Mesenchymal stem cell (in vitro differentiated cells and primary cell): ENCODE measurements at regions not wholly inside any gene's neighbourhood (a gene's known extent, or its start where the extent isn't known, plus 50 kb on each side); places are given as distances from the start of the nearest gene placed in this dataset.

Source experiments
- DNase-seq: peaks from one replicate; pipeline ENCODE4 v3.0.0-alpha.2; 2013
- H2AFZ ChIP-seq: one replicate; pipeline ENCODE4 v1.6.1; 2013; ENCODE audit warnings: low read depth, mild to moderate bottlenecking, control low read depth, inconsistent platforms, low read length, moderate library complexity
- H2AK5ac ChIP-seq: 2 replicates; pipeline ENCODE4 v1.6.1; 2013; ENCODE audit warnings: low read length, moderate library complexity, mild to moderate bottlenecking, inconsistent platforms; ENCODE audit not compliant: severe bottlenecking
- H2BK120ac ChIP-seq: one replicate; pipeline ENCODE4 v1.6.1; 2013; ENCODE audit warnings: low read depth, mild to moderate bottlenecking, inconsistent platforms, low read length, moderate library complexity
- H2BK12ac ChIP-seq, 2 experiments: one replicate each; pipeline ENCODE4 v1.6.1; 2013; ENCODE audit warnings: inconsistent platforms in 2 of 2, low read length in 2 of 2, mild to moderate bottlenecking in 2 of 2, moderate library complexity in 2 of 2, control low read depth in 1 of 2
- H2BK15ac ChIP-seq: one replicate; pipeline ENCODE4 v1.6.1; 2013; ENCODE audit warnings: mild to moderate bottlenecking, low read depth, inconsistent platforms; ENCODE audit not compliant: poor library complexity, severe bottlenecking
- H2BK5ac ChIP-seq: 2 replicates; pipeline ENCODE4 v1.6.1; 2013; ENCODE audit warnings: low read depth, mild to moderate bottlenecking, low read length, control low read depth, inconsistent platforms; ENCODE audit not compliant: poor library complexity, severe bottlenecking
- H3K14ac ChIP-seq, 2 experiments: one replicate each; pipeline ENCODE4 v1.6.1; 2013; ENCODE audit warnings: inconsistent platforms in 2 of 2, low read length in 2 of 2, control low read depth in 1 of 2, mild to moderate bottlenecking in 1 of 2, moderate library complexity in 1 of 2
- H3K18ac ChIP-seq, 2 experiments: one replicate each; pipeline ENCODE4 v1.6.1; 2013; ENCODE audit warnings: inconsistent platforms in 2 of 2, low read length in 2 of 2, control low read depth in 1 of 2, low read depth in 1 of 2, mild to moderate bottlenecking in 1 of 2
- H3K23ac ChIP-seq, 2 experiments: one replicate each; pipeline ENCODE4 v1.6.1; 2013; ENCODE audit warnings: inconsistent platforms in 2 of 2, low read length in 2 of 2, mild to moderate bottlenecking in 2 of 2, moderate library complexity in 2 of 2, control low read depth in 1 of 2
- H3K27ac ChIP-seq: 2 replicates; pipeline ENCODE4 v1.5.1; 2013; ENCODE audit warnings: mild to moderate bottlenecking, moderate library complexity, low read length, control low read depth, inconsistent platforms; ENCODE audit not compliant: poor library complexity, severe bottlenecking
- H3K27me3 ChIP-seq, 2 experiments: 2 replicates each; pipeline versions ENCODE4 v1.6.1 to v1.7.0; 2013; ENCODE audit warnings: low read length in 2 of 2, mild to moderate bottlenecking in 2 of 2, moderate library complexity in 2 of 2, control low read depth in 1 of 2, inconsistent platforms in 1 of 2; ENCODE audit not compliant: control insufficient read depth in 1 of 2, insufficient read depth in 1 of 2
- H3K36me3 ChIP-seq, 2 experiments: 2 replicates each; pipeline versions ENCODE4 v1.6.1 to v1.7.0; 2013; ENCODE audit warnings: low read length in 2 of 2, control low read depth in 1 of 2, inconsistent platforms in 1 of 2, low read depth in 1 of 2, mild to moderate bottlenecking in 1 of 2; ENCODE audit not compliant: insufficient read depth in 2 of 2, control insufficient read depth in 1 of 2
- H3K4ac ChIP-seq, 2 experiments: one replicate each; pipeline ENCODE4 v1.6.1; 2013; ENCODE audit warnings: inconsistent platforms in 2 of 2, low read length in 2 of 2, mild to moderate bottlenecking in 2 of 2, moderate library complexity in 2 of 2, control low read depth in 1 of 2, low read depth in 1 of 2
- H3K4me1 ChIP-seq: 2 replicates; pipeline ENCODE4 v1.6.1; 2013; ENCODE audit warnings: low read depth, low read length, control low read depth; ENCODE audit not compliant: control insufficient read depth, insufficient read depth
- H3K4me2 ChIP-seq: 2 replicates; pipeline ENCODE4 v1.6.1; 2013; ENCODE audit warnings: low read length, mild to moderate bottlenecking, inconsistent platforms; ENCODE audit not compliant: poor library complexity, severe bottlenecking
- H3K4me3 ChIP-seq, 2 experiments: 2 replicates each; pipeline versions ENCODE4 v1.5.1 to v1.7.0; 2013; ENCODE audit warnings: low read length in 2 of 2, mild to moderate bottlenecking in 2 of 2, control low read depth in 1 of 2, low read depth in 1 of 2; ENCODE audit not compliant: insufficient read depth in 1 of 2
- H3K79me1 ChIP-seq: replicated peaks from 2 replicates; pipeline ENCODE4 v1.6.1; 2013; ENCODE audit warnings: mild to moderate bottlenecking, control low read depth, low read length, inconsistent platforms; ENCODE audit not compliant: poor library complexity, severe bottlenecking
- H3K9ac ChIP-seq: 2 replicates; pipeline ENCODE4 v1.7.0; 2013; ENCODE audit warnings: mild to moderate bottlenecking, low read length, moderate library complexity
- H3K9me3 ChIP-seq: 2 replicates; pipeline ENCODE4 v1.7.0; 2013; ENCODE audit warnings: mild to moderate bottlenecking, low read length; ENCODE audit not compliant: control insufficient read depth
- H4K8ac ChIP-seq: one replicate; pipeline ENCODE4 v1.6.1; 2013; ENCODE audit warnings: inconsistent platforms, mild to moderate bottlenecking, low read length, moderate library complexity
- H4K91ac ChIP-seq: one replicate; pipeline ENCODE4 v1.6.1; 2013; ENCODE audit warnings: mild to moderate bottlenecking, low read length, inconsistent platforms
- WGBS: methylation state at CpG from one replicate; pipeline ENCODE4 v1.1.7; 2013; ENCODE audit warnings: mixed read lengths; 5-methylcytosine and 5-hydroxymethylcytosine counted together

DNA sequence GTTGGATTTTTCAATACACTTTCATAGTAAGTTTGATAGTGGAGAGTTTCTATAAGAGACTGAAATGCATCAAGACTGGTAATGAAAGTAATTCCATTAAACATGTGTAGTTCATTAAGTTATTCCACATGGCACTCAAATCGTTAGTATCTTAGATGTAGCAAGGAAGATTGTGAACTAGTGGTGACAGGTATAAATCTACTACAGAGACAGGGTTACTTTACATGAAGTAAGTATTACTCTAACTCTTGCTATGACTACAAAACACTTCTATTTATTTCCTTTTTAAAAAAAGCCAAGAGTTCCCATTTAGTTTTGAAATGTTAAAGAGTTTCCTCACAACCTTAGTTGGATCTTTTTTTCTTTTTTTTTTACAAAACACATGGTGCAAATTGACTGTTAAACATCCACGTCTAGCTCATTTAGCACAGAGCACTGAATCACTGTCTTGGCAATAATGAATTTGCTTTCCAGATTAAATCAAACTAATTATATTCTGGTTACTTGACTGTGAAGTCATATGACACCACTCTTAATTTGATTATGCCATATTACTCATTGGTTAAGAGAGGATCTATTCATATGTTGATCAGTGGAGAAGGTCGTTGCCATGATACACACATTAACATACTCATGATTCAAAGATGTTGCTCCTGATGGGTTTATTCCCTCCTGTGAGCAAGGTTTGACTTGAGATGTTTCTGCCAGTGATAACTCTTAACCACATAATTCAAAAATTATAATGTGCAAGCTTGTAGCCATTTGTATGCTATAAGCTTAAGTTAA lies 644.8 kb downstream of the EFNA5 start:
- Histone ChIP-seq H3K36me3 (no peaks in the 10 kb centered on the region), H4K8ac (no peak overlapping the region), H3K79me1 (no peaks in the 10 kb centered on the region), H3K14ac (no peak overlapping the region), H2AK5ac (no peak overlapping the region), H3K9ac (no peak overlapping the region), H3K27ac (no peak overlapping the region), H3K23ac (no peak overlapping the region), H2BK5ac (no peak overlapping the region), H2BK15ac (no peak overlapping the region), H4K91ac (no peak overlapping the region), H2BK120ac (no peak overlapping the region), H3K9me3 (no peaks in the 10 kb centered on the region), H3K4me1 (no peaks in the 10 kb centered on the region), H3K27me3 (no peaks in the 10 kb centered on the region), H3K18ac (no peak overlapping the region), H2BK12ac (no peak overlapping the region), H3K4me3 (no peak overlapping the region), H3K4ac (no peak overlapping the region), H3K4me2 (no peak overlapping the region), H2AFZ (no peak overlapping the region)
- DNase-seq = no peak
- WGBS = 55% methylated on average over 1 of the region's 3 CpGs

DNA sequence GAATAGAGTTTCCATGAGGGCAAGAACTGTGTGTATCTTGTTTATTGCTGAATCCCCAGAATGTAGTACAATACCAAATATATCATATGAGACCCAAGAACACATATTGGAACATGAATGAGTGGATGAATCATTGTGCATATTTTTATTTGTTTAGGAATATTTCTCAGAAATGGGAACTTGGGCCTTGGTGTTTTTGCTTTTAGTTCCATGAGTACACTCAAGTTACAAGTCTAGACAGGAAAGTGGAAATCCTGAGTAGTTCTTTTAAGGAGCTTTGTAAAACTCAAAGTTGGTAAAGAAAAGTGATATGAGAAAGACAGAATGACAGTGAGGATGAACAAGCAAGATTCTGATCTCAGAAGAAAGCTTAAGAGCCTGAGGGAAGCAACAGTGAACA lies 647.0 kb downstream of the EFNA5 start:
- H3K79me1 ChIP-seq = no peaks in the 10 kb centered on the region
- H2BK12ac ChIP-seq = no peak overlapping the region
- H3K4me2 ChIP-seq = no peak overlapping the region
- H2AFZ ChIP-seq = no peak overlapping the region
- H3K27ac ChIP-seq = no peak overlapping the region
- H3K36me3 ChIP-seq = no peaks in the 10 kb centered on the region
- H2BK5ac ChIP-seq = no peak overlapping the region
- no peaks in the 10 kb centered on the region for H3K4me1 ChIP-seq
- H3K4me3 ChIP-seq = no peak overlapping the region
- H2BK15ac ChIP-seq = no peak overlapping the region
- no peak overlapping the region for H4K91ac ChIP-seq
- H3K27me3 ChIP-seq = no peaks in the 10 kb centered on the region
- H3K14ac ChIP-seq = no peak overlapping the region
- no peak overlapping the region for H3K18ac ChIP-seq
- H3K9ac ChIP-seq = no peak overlapping the region
- H2BK120ac ChIP-seq = no peak overlapping the region
- H3K4ac ChIP-seq = no peak overlapping the region
- no peak overlapping the region for H4K8ac ChIP-seq
- no peaks in the 10 kb centered on the region for H3K9me3 ChIP-seq
- H2AK5ac ChIP-seq = no peak overlapping the region
- DNase-seq = no peak
- H3K23ac ChIP-seq = no peak overlapping the region

DNA sequence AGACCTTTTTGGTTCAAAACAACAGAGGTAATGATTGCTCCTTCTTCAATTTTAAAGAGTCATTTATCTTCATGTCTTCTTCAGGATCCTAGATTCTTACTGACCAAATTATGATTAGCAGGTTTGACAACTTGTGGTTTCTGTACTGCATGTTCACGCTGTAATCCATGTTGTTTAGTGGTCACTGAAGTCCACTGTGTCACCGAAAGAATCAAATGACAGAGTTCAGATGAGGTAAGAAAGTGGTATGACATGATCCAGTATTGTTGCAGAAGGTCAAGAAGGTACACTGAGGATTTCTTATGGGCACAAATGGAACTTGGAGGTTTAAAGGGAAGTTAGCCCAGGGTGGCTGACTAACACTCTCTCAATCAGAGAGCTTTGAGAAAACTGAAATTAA lies 649.2 kb downstream of the EFNA5 start:
- no peak overlapping the region for H3K9ac ChIP-seq

DNA sequence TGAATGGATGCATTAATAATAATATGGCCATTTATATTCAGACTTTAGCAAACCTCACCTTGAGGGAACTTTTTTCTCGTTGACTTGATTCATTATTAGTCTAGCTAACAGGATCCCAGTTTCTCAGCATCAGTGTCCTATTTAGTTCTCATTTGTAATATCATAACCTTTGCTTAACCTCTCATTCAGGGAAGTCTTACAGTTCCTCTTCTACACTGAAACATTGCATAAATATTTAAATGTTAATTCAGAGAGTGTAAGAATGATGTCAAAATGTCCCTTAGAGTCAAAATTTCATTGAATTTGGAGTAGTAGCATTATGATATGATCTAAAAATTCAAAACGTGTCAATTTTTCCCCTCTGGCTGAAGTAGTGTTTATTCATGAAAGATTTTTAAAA lies 650.1 kb downstream of the EFNA5 start:
- H3K14ac ChIP-seq = no peak overlapping the region
- H3K4me2 ChIP-seq = no peak overlapping the region
- H3K27ac ChIP-seq = no peak overlapping the region
- no peaks in the 10 kb centered on the region for H3K9me3 ChIP-seq
- H3K79me1 ChIP-seq = no peaks in the 10 kb centered on the region
- H4K91ac ChIP-seq = no peak overlapping the region
- no peak overlapping the region for H3K4ac ChIP-seq
- no peak overlapping the region for H2AK5ac ChIP-seq
- no peak overlapping the region for H2BK120ac ChIP-seq
- H2BK5ac ChIP-seq = no peak overlapping the region
- no peak overlapping the region for H3K4me3 ChIP-seq
- no peaks in the 10 kb centered on the region for H3K36me3 ChIP-seq
- no peak overlapping the region for H3K23ac ChIP-seq
- H2AFZ ChIP-seq = no peak overlapping the region
- H3K18ac ChIP-seq = no peak overlapping the region
- H2BK15ac ChIP-seq = no peak overlapping the region
- no peaks in the 10 kb centered on the region for H3K4me1 ChIP-seq
- H4K8ac ChIP-seq = no peak overlapping the region
- H2BK12ac ChIP-seq = no peak overlapping the region
- no peak overlapping the region for H3K9ac ChIP-seq
- no peak for DNase-seq
- H3K27me3 ChIP-seq = no peaks in the 10 kb centered on the region
- WGBS = 92% methylated on average over 2 of the region's 2 CpGs

More for the DNA sequence above, 649.2 kb downstream of the EFNA5 start:
- Histone ChIP-seq H2BK15ac (no peak overlapping the region), H3K4me2 (no peak overlapping the region), H3K18ac (no peak overlapping the region), H3K27me3 (no peaks in the 10 kb centered on the region), H3K4me1 (no peaks in the 10 kb centered on the region), H3K14ac (no peak overlapping the region), H3K4me3 (no peak overlapping the region), H4K91ac (no peak overlapping the region), H3K4ac (no peak overlapping the region), H2BK5ac (no peak overlapping the region), H3K36me3 (no peaks in the 10 kb centered on the region), H2AFZ (no peak overlapping the region), H2BK12ac (no peak overlapping the region), H3K23ac (no peak overlapping the region), H3K27ac (no peak overlapping the region), H4K8ac (no peak overlapping the region), H2BK120ac (no peak overlapping the region), H3K9me3 (no peaks in the 10 kb centered on the region), H3K79me1 (no peaks in the 10 kb centered on the region), H2AK5ac (no peak overlapping the region)
- no peak for DNase-seq
- 97% methylated on average over 2 of the region's 2 CpGs for WGBS
